ENCODE measurements at regions not wholly inside any gene's neighbourhood (a gene's known extent, or its start where the extent isn't known, plus 50 kb on each side); places are given as distances from the start of the nearest gene placed in this dataset.

GRCh38 chr5:67339219-67339767 is 142.7 kb upstream of the CD180 start:
- FAIRE-seq, result no peak
- no peak for DNase-seq (ENCODE audit: insufficient read length)
- TF ChIP-seq POLR2A (IDR thresholded peaks at IDR 0.05; ENCODE audit: low read depth, low read length) (no peak), POLR2AphosphoS5 (IDR thresholded peaks at IDR 0.05; ENCODE audit: low read depth, low read length) (no peak), TAF1 (IDR thresholded peaks at IDR 0.05; ENCODE audit: borderline replicate concordance, low read depth, low read length) (no peak)

DNA sequence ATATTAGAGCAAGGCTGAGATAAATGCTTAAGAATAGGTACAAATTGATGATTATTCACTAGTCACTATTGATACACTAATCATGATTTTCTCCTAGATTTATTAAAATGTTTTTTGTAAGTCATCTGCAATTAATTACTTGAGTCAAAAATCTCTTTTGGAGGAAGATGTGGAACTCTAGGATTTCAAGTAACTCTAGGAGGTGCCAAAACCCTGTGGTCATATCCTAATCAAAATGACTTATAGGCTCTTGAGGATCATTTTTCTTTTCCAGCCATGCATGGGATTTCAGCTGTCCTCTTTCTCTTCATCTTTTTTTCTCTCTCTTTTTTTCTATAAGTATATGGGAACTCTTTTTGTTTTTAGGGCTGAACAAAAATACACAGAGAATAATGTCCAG is 141.8 kb upstream of the CD180 start:
- no peak for TF ChIP-seq POLR2A (IDR thresholded peaks at IDR 0.05; ENCODE audit: low read depth, low read length)
- TF ChIP-seq POLR2AphosphoS5 (IDR thresholded peaks at IDR 0.05; ENCODE audit: low read depth, low read length), result no peak
- TF ChIP-seq TAF1 (IDR thresholded peaks at IDR 0.05; ENCODE audit: borderline replicate concordance, low read depth, low read length), result no peak
- no peak for FAIRE-seq
- no peak for DNase-seq (ENCODE audit: insufficient read length)

- TF ChIP-seq POLR2A (IDR thresholded peaks at IDR 0.05; ENCODE audit: low read depth, low read length), result no peak
- TF ChIP-seq POLR2AphosphoS5 (IDR thresholded peaks at IDR 0.05; ENCODE audit: low read depth, low read length), result no peak
- TF ChIP-seq TAF1 (IDR thresholded peaks at IDR 0.05; ENCODE audit: borderline replicate concordance, low read depth, low read length), result no peak
- no peak for FAIRE-seq
- no peak for DNase-seq (ENCODE audit: insufficient read length)
These were observed 141.2 kb upstream of the CD180 start for GRCh38 chr5:67337751-67338150.

DNA sequence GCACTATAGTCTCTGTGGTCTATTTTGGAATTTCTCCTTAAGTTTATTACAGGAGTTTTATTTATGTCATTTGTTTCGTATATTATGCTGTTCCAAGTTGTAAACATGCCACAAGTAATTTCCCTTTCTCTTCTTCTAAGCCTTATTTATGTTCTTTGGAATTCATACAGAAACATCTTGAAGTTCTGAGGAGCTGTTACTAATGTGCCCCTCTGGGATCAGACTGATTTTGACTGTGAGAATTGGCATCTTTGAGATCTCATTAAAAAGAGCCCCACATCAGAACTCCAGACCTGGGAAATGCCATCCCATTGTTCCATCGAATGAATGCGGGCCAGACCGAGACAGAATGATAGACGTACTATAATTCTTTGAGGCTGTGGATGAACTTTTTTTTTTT is 138.8 kb upstream of the CD180 start:
- TF ChIP-seq POLR2A (IDR thresholded peaks at IDR 0.05; ENCODE audit: low read depth, low read length) (no peak), POLR2AphosphoS5 (IDR thresholded peaks at IDR 0.05; ENCODE audit: low read depth, low read length) (no peak), TAF1 (IDR thresholded peaks at IDR 0.05; ENCODE audit: borderline replicate concordance, low read depth, low read length) (no peak)
- DNase-seq (ENCODE audit: insufficient read length), result no peak
- no peak for FAIRE-seq

DNA sequence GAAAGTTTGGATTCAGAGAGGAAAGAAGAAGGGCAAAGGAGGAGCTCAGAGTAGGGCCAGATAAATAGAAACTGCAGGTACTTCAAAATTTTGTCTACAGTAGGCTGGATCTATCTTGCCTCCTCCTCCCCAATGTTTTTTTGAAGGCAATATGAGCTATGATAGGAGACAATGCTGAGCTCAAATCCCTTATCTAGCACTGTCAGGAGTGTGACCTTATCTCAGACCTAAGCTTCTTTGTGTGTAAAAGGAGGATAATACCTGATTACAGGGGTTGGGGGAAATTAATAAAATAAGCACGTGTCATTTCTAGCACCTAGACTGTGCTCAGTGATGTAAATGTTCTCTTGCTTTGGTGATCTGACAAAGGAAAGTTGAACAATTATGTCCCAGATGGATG is 137.8 kb upstream of the CD180 start:
- no peak for FAIRE-seq
- DNase-seq (ENCODE audit: insufficient read length), result no peak
- TF ChIP-seq POLR2AphosphoS5 (IDR thresholded peaks at IDR 0.05; ENCODE audit: low read depth, low read length), result no peak
- no peak for TF ChIP-seq POLR2A (IDR thresholded peaks at IDR 0.05; ENCODE audit: low read depth, low read length)
- TF ChIP-seq TAF1 (IDR thresholded peaks at IDR 0.05; ENCODE audit: borderline replicate concordance, low read depth, low read length), result no peak

- FAIRE-seq (no peak), DNase-seq (ENCODE audit: insufficient read length) (no peak)
- TF ChIP-seq POLR2AphosphoS5 (IDR thresholded peaks at IDR 0.05; ENCODE audit: low read depth, low read length) (no peak), TAF1 (IDR thresholded peaks at IDR 0.05; ENCODE audit: borderline replicate concordance, low read depth, low read length) (no peak), POLR2A (IDR thresholded peaks at IDR 0.05; ENCODE audit: low read depth, low read length) (no peak)
These were observed 136.6 kb upstream of the CD180 start for GRCh38 chr5:67333171-67333570.

GRCh38 chr5:67331296-67331925 is 134.8 kb upstream of the CD180 start:
- TF ChIP-seq TAF1 (IDR thresholded peaks at IDR 0.05; ENCODE audit: borderline replicate concordance, low read depth, low read length) (no peak), POLR2A (IDR thresholded peaks at IDR 0.05; ENCODE audit: low read depth, low read length) (no peak), POLR2AphosphoS5 (IDR thresholded peaks at IDR 0.05; ENCODE audit: low read depth, low read length) (no peak)
- no peak for DNase-seq (ENCODE audit: insufficient read length)
- no peak for FAIRE-seq

- no peak for TF ChIP-seq POLR2A (IDR thresholded peaks at IDR 0.05; ENCODE audit: low read depth, low read length)
- no peak for TF ChIP-seq POLR2AphosphoS5 (IDR thresholded peaks at IDR 0.05; ENCODE audit: low read depth, low read length)
- TF ChIP-seq TAF1 (IDR thresholded peaks at IDR 0.05; ENCODE audit: borderline replicate concordance, low read depth, low read length), result no peak
- DNase-seq (ENCODE audit: insufficient read length) (no peak), FAIRE-seq (no peak)
These were observed 123.5 kb upstream of the CD180 start for GRCh38 chr5:67319935-67320725.

DNA sequence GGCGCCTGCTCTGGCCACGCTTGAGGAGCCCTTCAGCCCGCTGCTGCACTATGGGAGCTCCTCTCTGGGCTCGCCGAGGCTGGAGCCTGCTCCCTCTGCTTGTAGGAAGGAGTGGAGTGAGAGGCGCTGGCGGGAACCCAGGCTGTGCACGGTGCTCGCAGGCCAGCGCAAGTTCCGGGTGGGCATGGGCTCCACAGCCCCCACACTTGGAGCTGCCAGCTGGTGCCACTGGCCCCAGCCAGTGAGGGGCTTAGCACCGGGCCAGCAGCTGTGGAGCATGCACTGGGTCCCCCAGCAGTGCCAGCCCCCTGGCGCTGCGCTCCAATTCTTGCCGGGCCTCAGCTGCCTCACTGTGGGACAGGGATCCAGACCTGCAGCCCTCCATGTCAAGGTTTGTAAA is 122.1 kb upstream of the CD180 start:
- no peak for FAIRE-seq
- DNase-seq (ENCODE audit: insufficient read length), result no peak
- no peak for TF ChIP-seq TAF1 (IDR thresholded peaks at IDR 0.05; ENCODE audit: borderline replicate concordance, low read depth, low read length)
- no peak for TF ChIP-seq POLR2AphosphoS5 (IDR thresholded peaks at IDR 0.05; ENCODE audit: low read depth, low read length)
- no peak for TF ChIP-seq POLR2A (IDR thresholded peaks at IDR 0.05; ENCODE audit: low read depth, low read length)

- TF ChIP-seq TAF1 (IDR thresholded peaks at IDR 0.05; ENCODE audit: borderline replicate concordance, low read depth, low read length) (no peak), POLR2AphosphoS5 (IDR thresholded peaks at IDR 0.05; ENCODE audit: low read depth, low read length) (no peak), POLR2A (IDR thresholded peaks at IDR 0.05; ENCODE audit: low read depth, low read length) (no peak)
- DNase-seq (ENCODE audit: insufficient read length), result no peak
- FAIRE-seq, result no peak
These were observed 121.0 kb upstream of the CD180 start for GRCh38 chr5:67317603-67318002.

DNA sequence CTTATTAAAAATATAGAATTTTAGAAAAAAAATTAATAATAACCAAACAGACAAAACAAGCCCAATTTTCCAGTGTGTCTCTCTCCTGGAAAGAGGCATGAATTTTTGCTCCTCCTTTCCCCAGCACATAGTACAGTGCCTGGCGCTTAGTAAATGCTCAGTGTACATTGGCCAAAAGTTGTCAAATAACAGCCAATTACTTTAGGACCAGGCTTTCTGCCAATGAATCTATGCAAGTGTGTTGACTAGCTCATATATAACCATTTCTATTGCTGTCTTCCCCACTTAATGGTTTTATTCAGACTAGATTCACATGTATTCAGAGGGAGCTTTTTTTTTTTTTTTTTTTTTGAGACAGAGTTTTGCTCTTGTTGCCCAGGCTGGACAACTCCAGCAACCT is 120.1 kb upstream of the CD180 start:
- FAIRE-seq (no peak), DNase-seq (ENCODE audit: insufficient read length) (no peak)
- TF ChIP-seq POLR2A (IDR thresholded peaks at IDR 0.05; ENCODE audit: low read depth, low read length), result no peak
